Endothelial cell of umbilical vein (primary cell): ENCODE measurements at regions not wholly inside any gene's neighbourhood (a gene's known extent, or its start where the extent isn't known, plus 50 kb on each side); places are given as distances from the start of the nearest gene placed in this dataset.

ENCODE experiments used
- BruUV-seq: library from RNA; stranded (reverse); fragments of 400-500 nt; replicated peaks from 2 replicates; lab custom pipeline; 2021; lab: Mats Ljungman, UMichigan
- CTCF ChIA-PET: fragments of 300-600, 350-600 bp; sonication (Branson Sonifier 250); formaldehyde crosslinking; loops from one replicate; lab custom pipeline; 2021; ENCODE audit warnings: antibody characterized with exemption, inconsistent platforms; lab: Charles Lee
- POLR2A ChIA-PET: fragments of 300-600, 350-600 bp; sonication (Branson Sonifier 250); formaldehyde crosslinking; loops from one replicate; lab custom pipeline; 2021; ENCODE audit warnings: antibody characterized with exemption, inconsistent platforms; lab: Charles Lee
- DNase-seq: peaks from one replicate; pipeline ENCODE4 v3.0.0-alpha.2; 2011; ENCODE audit warnings: low read depth, low spot score
- FAIRE-seq: peaks from 2 replicates; lab custom pipeline; 2011; peaks lifted over from hg19 to GRCh38; lab: Jason Lieb, UNC
- H2AFZ ChIP-seq: 2 replicates; pipeline ENCODE4 v1.6.0; 2012; ENCODE audit warnings: low read depth, low read length, control low read depth, inconsistent platforms
- H3K27ac ChIP-seq: 2 replicates; pipeline ENCODE4 v1.5.1; 2011; ENCODE audit warnings: low read depth, mild to moderate bottlenecking, control low read depth, low read length, moderate library complexity; ENCODE audit not compliant: insufficient read depth
- H3K27me3 ChIP-seq, 2 experiments: 2 replicates each; pipeline versions ENCODE4 v1.6.0 to v1.6.1; 2011; ENCODE audit warnings: low read length in 2 of 2, mixed read lengths in 1 of 2; ENCODE audit not compliant: control insufficient read depth in 2 of 2, insufficient read depth in 2 of 2
- H3K36me3 ChIP-seq, 2 experiments: 2 replicates in 1 of 2; 3 replicates in 1 of 2; pipeline ENCODE4 v1.5.1; 2011; ENCODE audit warnings: low read length in 2 of 2, mild to moderate bottlenecking in 1 of 2, moderate library complexity in 1 of 2; ENCODE audit not compliant: control insufficient read depth in 2 of 2, insufficient read depth in 2 of 2; ENCODE audit errors: extremely low read depth in 1 of 2
- H3K4me1 ChIP-seq: 3 replicates; pipeline ENCODE4 v1.5.1; 2011; ENCODE audit warnings: mild to moderate bottlenecking, low read length; ENCODE audit not compliant: control insufficient read depth, insufficient read depth; ENCODE audit errors: extremely low read depth
- H3K4me2 ChIP-seq: 2 replicates; pipeline ENCODE4 v1.6.1; 2011; ENCODE audit warnings: low read length, control low read depth, mixed read lengths; ENCODE audit not compliant: insufficient read depth
- H3K4me3 ChIP-seq, 3 experiments: fragments of 200-600 bp in 1 of 3; sonication (generic), shearing (Covaris generic) in 1 of 3; replicated peaks in 1 of 3; 2 replicates each; pipeline ENCODE4 v1.5.1; 2011 to 2016; ENCODE audit warnings: control low read depth in 3 of 3, low read length in 3 of 3, mild to moderate bottlenecking in 2 of 3, inconsistent platforms in 1 of 3, low read depth in 1 of 3, moderate library complexity in 1 of 3; ENCODE audit not compliant: insufficient read depth in 1 of 3
- H3K79me2 ChIP-seq: 2 replicates; pipeline ENCODE4 v1.6.0; 2012; ENCODE audit warnings: low read length, inconsistent platforms; ENCODE audit not compliant: control insufficient read depth, insufficient read depth
- H3K9ac ChIP-seq: replicated peaks from 2 replicates; pipeline ENCODE3; 2011; ENCODE audit warnings: low read length, control low read depth; ENCODE audit not compliant: insufficient read depth; ENCODE audit errors: extremely low read depth
- H3K9me1 ChIP-seq: replicated peaks from 3 replicates; pipeline ENCODE4 v1.6.0; 2011; ENCODE audit warnings: mild to moderate bottlenecking, low read length; ENCODE audit not compliant: control insufficient read depth, insufficient read depth; ENCODE audit errors: extremely low read depth
- H3K9me3 ChIP-seq: replicated peaks from 2 replicates; pipeline ENCODE4 v1.5.1; 2012; ENCODE audit warnings: low read length, inconsistent platforms; ENCODE audit not compliant: control insufficient read depth, insufficient read depth
- H4K20me1 ChIP-seq: replicated peaks from 2 replicates; pipeline ENCODE3; 2011; ENCODE audit warnings: mild to moderate bottlenecking, low read length; ENCODE audit not compliant: control insufficient read depth, insufficient read depth; ENCODE audit errors: extremely low read depth
- CTCF ChIP-seq, 2 donors: IDR thresholded peaks; 1 replicate in 1 of 2; 2 replicates in 1 of 2; pipeline ENCODE4 v1.5.1; 2011; ENCODE audit warnings: low read length in 2 of 2, mild to moderate bottlenecking in 2 of 2, moderate library complexity in 2 of 2, control low read depth in 1 of 2, inconsistent platforms in 1 of 2, low read depth in 1 of 2; ENCODE audit not compliant: insufficient read depth in 1 of 2; ENCODE audit errors: extremely low read depth in 1 of 2
- EZH2 ChIP-seq: IDR thresholded peaks from 2 replicates; pipeline ENCODE4 v1.6.1; 2012; ENCODE audit warnings: borderline replicate concordance, low read depth, mild to moderate bottlenecking, moderate library complexity, low read length, inconsistent platforms; ENCODE audit not compliant: severe bottlenecking
- FOS ChIP-seq: IDR thresholded peaks from 2 replicates; pipeline ENCODE4 v1.6.1; 2011; ENCODE audit warnings: mild to moderate bottlenecking, low read length, moderate library complexity, borderline replicate concordance; ENCODE audit not compliant: insufficient read depth
- GATA2 ChIP-seq: IDR thresholded peaks from 2 replicates; pipeline ENCODE4 v1.7.0; 2011; ENCODE audit warnings: low read depth, mild to moderate bottlenecking, moderate library complexity, mixed read lengths, low read length; ENCODE audit not compliant: insufficient read length, insufficient read depth
- JUN ChIP-seq: IDR thresholded peaks from 2 replicates; pipeline ENCODE4 v1.6.1; 2011; ENCODE audit warnings: borderline replicate concordance, low read depth; ENCODE audit not compliant: insufficient read length, insufficient read depth
- MAX ChIP-seq: IDR thresholded peaks from 2 replicates; pipeline ENCODE4 v1.6.1; 2011; ENCODE audit not compliant: insufficient read depth, insufficient read length
- MYC ChIP-seq: IDR thresholded peaks from one replicate; pipeline ENCODE4 v1.6.1; 2011; ENCODE audit warnings: mild to moderate bottlenecking, low read depth, low read length
- POLR2A ChIP-seq: IDR thresholded peaks from 2 replicates; pipeline ENCODE4 v1.6.1; 2012; ENCODE audit warnings: low read depth, mild to moderate bottlenecking, control low read depth, low read length
- POLR2AphosphoS5 ChIP-seq: IDR thresholded peaks from 2 replicates; pipeline ENCODE4 v1.6.1; 2012; ENCODE audit warnings: low read depth, mild to moderate bottlenecking, control low read depth, low read length, moderate library complexity; ENCODE audit not compliant: insufficient read depth
- dilution Hi-C: fragments of 300-500 bp; cut with MboI; formaldehyde crosslinking; loops from one replicate; pipeline ENCODE4 v1.15.0; 2019; ENCODE audit warnings: low sequenced_read_pairs; ENCODE audit not compliant: extremely low pct_ligation_motif_present
- intact Hi-C: fragments of 100-400 bp; cut with micrococcal nuclease; formaldehyde crosslinking; loops from one replicate; pipeline ENCODE4 v1.10.0; 2022

GRCh38 chr12:25716842-25717241, 163.8 kb upstream of the LMNTD1 start:
- TF ChIP-seq POLR2AphosphoS5 (no peak), EZH2 (no peak), CTCF (IDR thresholded peaks at IDR 0.05; ENCODE audit: extremely low read depth in 1 of 2, insufficient read depth in 1 of 2, low read depth in 1 of 2, low read length in 2 of 2) (no peak), JUN (no peak), POLR2A (no peak), MAX (no peak), FOS (peak; percentile 22), MYC (no peak), GATA2 (peak; percentile 77)
- intact Hi-C loops: no loop called here
- peak; percentile 53 for FAIRE-seq
- Histone ChIP-seq H3K27me3 (no peaks in the 10 kb centered on the region), H3K9me1 (no peaks in the 10 kb centered on the region), H3K4me2 (no peak overlapping the region), H3K4me3 (no peak overlapping the region), H3K9ac (no peak overlapping the region), H2AFZ (no peak overlapping the region), H3K27ac (no peak overlapping the region), H3K36me3 (no peaks in the 10 kb centered on the region), H3K79me2 (no peaks in the 10 kb centered on the region), H3K9me3 (no peaks in the 10 kb centered on the region), H4K20me1 (no peaks in the 10 kb centered on the region), H3K4me1 (peaks cover 14% of the 10 kb centered on the region)
- no peak for DNase-seq
- ChIA-PET CTCF (no interaction called here), POLR2A (no interaction called here)
- dilution Hi-C loops: no loop called here
- BruUV-seq: no TSS peak
